Stimulated activated CD4-positive, alpha-beta T cell treated with anti-CD3 and anti-CD28 coated beads, TNF-alpha, amount 100 ng/mL, for 48 hours (primary cell): ENCODE measurements at regions not wholly inside any gene's neighbourhood (a gene's known extent, or its start where the extent isn't known, plus 50 kb on each side); places are given as distances from the start of the nearest gene placed in this dataset.
"Not testable (repeated sequence)": the region's sequence is repeated elsewhere in the genome, so short reads cannot be mapped to it uniquely, and the experiment has no call there.

Source experiments
- DNase-seq, 3 donors: peaks; one replicate each; pipeline ENCODE4 v3.0.0-alpha.2; 2020; ENCODE audit warnings: low read depth in 3 of 3

GRCh38 chr3:175965036-175965435, 1105.9 kb downstream of the NAALADL2 start:
- no peak for DNase-seq

GRCh38 chr3:175957427-175957826, 1098.3 kb downstream of the NAALADL2 start:
- DNase-seq = no peak

GRCh38 chr3:175956964-175957363, 1097.8 kb downstream of the NAALADL2 start:
- DNase-seq = no peak

GRCh38 chr3:175951047-175951694, 1092.0 kb downstream of the NAALADL2 start:
- DNase-seq = no peak

- DNase-seq = no peak
Measured at GRCh38 chr3:175948041-175948440, 1088.9 kb downstream of the NAALADL2 start.

GRCh38 chr3:175941352-175941751, 1082.2 kb downstream of the NAALADL2 start:
- no peak for DNase-seq

- DNase-seq = no peak
Measured at GRCh38 chr3:175940881-175941280, 1081.7 kb downstream of the NAALADL2 start.

GRCh38 chr3:175940243-175940642, 1081.1 kb downstream of the NAALADL2 start:
- no peak for DNase-seq

GRCh38 chr3:175937367-175937766, 1078.2 kb downstream of the NAALADL2 start:
- not testable (repeated sequence) for DNase-seq

- no peak for DNase-seq
Measured at GRCh38 chr3:175932586-175932985, 1073.5 kb downstream of the NAALADL2 start.

GRCh38 chr3:175919133-175919532, 1060.0 kb downstream of the NAALADL2 start:
- no peak for DNase-seq

GRCh38 chr3:175916191-175916934, 1057.2 kb downstream of the NAALADL2 start:
- DNase-seq = no peak

GRCh38 chr3:175914785-175915184, 1055.7 kb downstream of the NAALADL2 start:
- no peak for DNase-seq

GRCh38 chr3:175913286-175913685, 1054.2 kb downstream of the NAALADL2 start:
- no peak for DNase-seq

GRCh38 chr3:175911937-175912336, 1052.8 kb downstream of the NAALADL2 start:
- DNase-seq = no peak

- no peak for DNase-seq
Measured at GRCh38 chr3:175902226-175902625, 1043.1 kb downstream of the NAALADL2 start.

- no peak for DNase-seq
Measured at GRCh38 chr3:175898194-175898593, 1039.1 kb downstream of the NAALADL2 start.

- no peak for DNase-seq
Measured at GRCh38 chr3:175896655-175897054, 1037.5 kb downstream of the NAALADL2 start.

- DNase-seq = no peak
Measured at GRCh38 chr3:175895731-175896130, 1036.6 kb downstream of the NAALADL2 start.

- no peak for DNase-seq
Measured at GRCh38 chr3:175893566-175893965, 1034.4 kb downstream of the NAALADL2 start.

GRCh38 chr3:175890066-175890465, 1030.9 kb downstream of the NAALADL2 start:
- no peak for DNase-seq

GRCh38 chr3:175885231-175885766, 1026.2 kb downstream of the NAALADL2 start:
- no peak for DNase-seq

- DNase-seq = no peak
Measured at GRCh38 chr3:175879417-175879816, 1020.3 kb downstream of the NAALADL2 start.
